ENCODE measurements at regions not wholly inside any gene's neighbourhood (a gene's known extent, or its start where the extent isn't known, plus 50 kb on each side); places are given as distances from the start of the nearest gene placed in this dataset.

- H3K4me3 ChIP-seq: no peak overlapping the region
- H3K27me3 ChIP-seq: no peaks in the 10 kb centered on the region
- DNase-seq: no peak
- H3K4me1 ChIP-seq: no peaks in the 10 kb centered on the region
- no peaks in the 10 kb centered on the region for H3K36me3 ChIP-seq
- no peak overlapping the region for H3K27ac ChIP-seq
- TF ChIP-seq POLR2A (IDR thresholded peaks at IDR 0.05): no peak
- TF ChIP-seq CTCF (IDR thresholded peaks at IDR 0.05): no peak
- no peaks in the 10 kb centered on the region for H3K9me3 ChIP-seq
These were observed 970.2 kb upstream of the PIK3C3 start for GRCh38 chr18:40984856-40985255.

- no peaks in the 10 kb centered on the region for H3K36me3 ChIP-seq
- no peak overlapping the region for H3K4me3 ChIP-seq
- no peaks in the 10 kb centered on the region for H3K27me3 ChIP-seq
- no peak overlapping the region for H3K27ac ChIP-seq
- H3K4me1 ChIP-seq: no peaks in the 10 kb centered on the region
- no peak for DNase-seq
- no peaks in the 10 kb centered on the region for H3K9me3 ChIP-seq
- no peak for TF ChIP-seq POLR2A (IDR thresholded peaks at IDR 0.05)
- TF ChIP-seq CTCF (IDR thresholded peaks at IDR 0.05): no peak
These were observed 971.2 kb upstream of the PIK3C3 start for GRCh38 chr18:40983835-40984234.

- Histone ChIP-seq H3K4me1 (no peaks in the 10 kb centered on the region), H3K36me3 (no peaks in the 10 kb centered on the region), H3K9me3 (no peaks in the 10 kb centered on the region), H3K4me3 (no peak overlapping the region), H3K27me3 (no peaks in the 10 kb centered on the region), H3K27ac (no peak overlapping the region)
- DNase-seq: no peak
- TF ChIP-seq POLR2A (IDR thresholded peaks at IDR 0.05) (no peak), CTCF (IDR thresholded peaks at IDR 0.05) (no peak)
These were observed 974.9 kb upstream of the PIK3C3 start for GRCh38 chr18:40980171-40980570.

- Histone ChIP-seq H3K4me1 (no peaks in the 10 kb centered on the region), H3K27me3 (no peaks in the 10 kb centered on the region), H3K36me3 (no peaks in the 10 kb centered on the region), H3K4me3 (no peak overlapping the region), H3K9me3 (no peaks in the 10 kb centered on the region), H3K27ac (no peak overlapping the region)
- DNase-seq: peak in 1 of 3 donors; percentile 24
- no peak for TF ChIP-seq CTCF (IDR thresholded peaks at IDR 0.05)
These were observed 979.0 kb upstream of the PIK3C3 start for GRCh38 chr18:40976050-40976449.

GRCh38 chr18:40974448-40974847 is 980.6 kb upstream of the PIK3C3 start:
- Histone ChIP-seq H3K9me3 (no peaks in the 10 kb centered on the region), H3K27ac (no peak overlapping the region), H3K36me3 (no peaks in the 10 kb centered on the region), H3K4me1 (no peaks in the 10 kb centered on the region), H3K27me3 (no peaks in the 10 kb centered on the region), H3K4me3 (no peak overlapping the region)
- DNase-seq: no peak
- TF ChIP-seq CTCF (IDR thresholded peaks at IDR 0.05): no peak
- TF ChIP-seq POLR2A (IDR thresholded peaks at IDR 0.05): no peak

GRCh38 chr18:40962784-40963183 is 992.2 kb upstream of the PIK3C3 start:
- no peak for TF ChIP-seq POLR2A (IDR thresholded peaks at IDR 0.05)
- no peak for TF ChIP-seq CTCF (IDR thresholded peaks at IDR 0.05)
- no peak overlapping the region for H3K4me3 ChIP-seq
- no peaks in the 10 kb centered on the region for H3K9me3 ChIP-seq
- no peak for DNase-seq
- no peaks in the 10 kb centered on the region for H3K36me3 ChIP-seq
- H3K4me1 ChIP-seq: no peaks in the 10 kb centered on the region
- H3K27me3 ChIP-seq: no peaks in the 10 kb centered on the region
- H3K27ac ChIP-seq: no peak overlapping the region

All from Peyer's patch (tissue), 4 donors.